ENCODE measurements at regions not wholly inside any gene's neighbourhood (a gene's known extent, or its start where the extent isn't known, plus 50 kb on each side); places are given as distances from the start of the nearest gene placed in this dataset.

DNA sequence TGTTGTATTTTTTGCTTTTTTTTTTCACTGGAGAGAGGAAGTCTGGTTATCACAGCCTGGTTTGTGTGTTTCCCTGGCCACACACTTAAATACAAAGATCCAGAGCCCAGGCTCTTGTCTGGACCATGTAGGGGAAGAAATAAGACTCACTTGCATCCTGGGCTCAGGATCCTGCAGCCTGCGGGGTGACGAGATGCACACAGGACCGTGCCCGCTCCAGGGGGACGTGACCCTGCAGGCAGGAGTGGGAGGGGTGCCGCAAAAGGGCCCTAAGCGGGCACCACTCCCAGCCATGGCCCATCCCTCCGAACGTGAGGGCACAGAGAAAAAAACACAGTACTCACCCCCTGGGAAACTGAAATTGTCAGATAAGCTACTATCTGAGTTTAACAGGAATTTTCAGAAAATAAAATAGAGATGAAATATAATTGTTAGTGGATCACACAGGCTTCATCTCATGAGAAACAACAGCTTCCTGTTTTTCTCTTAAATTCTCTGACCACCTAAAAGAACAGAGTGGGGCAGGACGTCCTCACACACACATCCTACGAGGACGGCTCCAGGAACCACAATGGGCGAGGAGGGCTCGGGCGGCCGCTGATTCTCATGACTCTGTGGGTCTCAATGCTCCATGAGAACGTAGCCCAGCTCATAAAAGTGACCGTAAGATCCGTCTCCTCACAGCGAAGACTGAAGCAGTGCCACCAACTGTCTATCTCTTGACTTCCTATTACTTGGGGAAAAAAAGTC lies 142.6 kb upstream of the ALKAL2 start:
- no peak for TF ChIP-seq EZH2 (IDR thresholded peaks at IDR 0.05; ENCODE audit: low read length, unreplicated experiment)
- TF ChIP-seq, protein P1, sequence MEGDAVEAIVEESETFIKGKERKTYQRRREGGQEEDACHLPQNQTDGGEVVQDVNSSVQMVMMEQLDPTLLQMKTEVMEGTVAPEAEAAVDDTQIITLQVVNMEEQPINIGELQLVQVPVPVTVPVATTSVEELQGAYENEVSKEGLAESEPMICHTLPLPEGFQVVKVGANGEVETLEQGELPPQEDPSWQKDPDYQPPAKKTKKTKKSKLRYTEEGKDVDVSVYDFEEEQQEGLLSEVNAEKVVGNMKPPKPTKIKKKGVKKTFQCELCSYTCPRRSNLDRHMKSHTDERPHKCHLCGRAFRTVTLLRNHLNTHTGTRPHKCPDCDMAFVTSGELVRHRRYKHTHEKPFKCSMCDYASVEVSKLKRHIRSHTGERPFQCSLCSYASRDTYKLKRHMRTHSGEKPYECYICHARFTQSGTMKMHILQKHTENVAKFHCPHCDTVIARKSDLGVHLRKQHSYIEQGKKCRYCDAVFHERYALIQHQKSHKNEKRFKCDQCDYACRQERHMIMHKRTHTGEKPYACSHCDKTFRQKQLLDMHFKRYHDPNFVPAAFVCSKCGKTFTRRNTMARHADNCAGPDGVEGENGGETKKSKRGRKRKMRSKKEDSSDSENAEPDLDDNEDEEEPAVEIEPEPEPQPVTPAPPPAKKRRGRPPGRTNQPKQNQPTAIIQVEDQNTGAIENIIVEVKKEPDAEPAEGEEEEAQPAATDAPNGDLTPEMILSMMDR (conservative IDR thresholded peaks at IDR 0.05; ENCODE audit: low read depth, low read length): no peak

All from PC-3 (cell line).